Panc1 (cell line): ENCODE measurements at regions not wholly inside any gene's neighbourhood (a gene's known extent, or its start where the extent isn't known, plus 50 kb on each side); places are given as distances from the start of the nearest gene placed in this dataset.
"Not testable (repeated sequence)": the region's sequence is repeated elsewhere in the genome, so short reads cannot be mapped to it uniquely, and the experiment has no call there.

Experiments
- ATAC-seq: fragments of 200-7000 bp; cut with Tn5 transposase; 2 replicates; pipeline ENCODE4 v1.9.1; 2020; ENCODE audit warnings: mild to moderate bottlenecking, moderate library complexity
- BruUV-seq: library from RNA; stranded (reverse); fragments of 400-500 nt; replicated peaks from 2 replicates; lab custom pipeline; 2021; lab: Mats Ljungman, UMichigan
- CTCF ChIA-PET: fragments of 300-600 bp; sonication (Branson Sonifier 250); formaldehyde crosslinking; loops from one replicate; lab custom pipeline; 2022; ENCODE audit warnings: antibody characterized with exemption; lab: Charles Lee
- POLR2A ChIA-PET: fragments of 300-600 bp; sonication (Branson Sonifier 250); formaldehyde crosslinking; loops from one replicate; lab custom pipeline; 2022; ENCODE audit warnings: antibody characterized with exemption; lab: Charles Lee
- DNase-seq: peaks from one replicate; pipeline ENCODE4 v3.0.0-alpha.2; 2010; ENCODE audit warnings: low read depth, low spot score
- H3K27ac ChIP-seq: 2 replicates; pipeline ENCODE4 v1.5.1; 2011; ENCODE audit warnings: mild to moderate bottlenecking, low read length, inconsistent platforms
- H3K27me3 ChIP-seq: fragments of 200-500 bp; sonication (Bioruptor generic); 2 replicates; pipeline ENCODE4 v1.6.0; 2014; ENCODE audit warnings: low read length, inconsistent platforms; ENCODE audit not compliant: control insufficient read depth, insufficient read depth
- H3K36me3 ChIP-seq: fragments of 200-500 bp; sonication (Bioruptor generic); 2 replicates; pipeline ENCODE4 v1.5.1; 2014; ENCODE audit warnings: inconsistent platforms, mild to moderate bottlenecking, low read length, moderate library complexity; ENCODE audit not compliant: control insufficient read depth, insufficient read depth
- H3K4me1 ChIP-seq: 2 replicates; pipeline ENCODE4 v1.5.1; 2011; ENCODE audit warnings: inconsistent platforms, mild to moderate bottlenecking, low read length, moderate library complexity; ENCODE audit not compliant: control insufficient read depth, insufficient read depth
- H3K4me3 ChIP-seq, 2 experiments: 2 replicates each; pipeline ENCODE4 v1.5.1; 2011 to 2012; ENCODE audit warnings: low read depth in 2 of 2, low read length in 2 of 2, mild to moderate bottlenecking in 2 of 2, inconsistent platforms in 1 of 2, moderate library complexity in 1 of 2
- H3K9me3 ChIP-seq: fragments of 200-500 bp; sonication (Bioruptor generic); 2 replicates; pipeline ENCODE4 v1.5.1; 2014; ENCODE audit warnings: low read depth, mild to moderate bottlenecking, inconsistent platforms, low read length, moderate library complexity; ENCODE audit not compliant: control insufficient read depth, insufficient read depth
- POLR2AphosphoS5 ChIP-seq: IDR thresholded peaks from 2 replicates; pipeline ENCODE4 v1.6.1; 2012; ENCODE audit warnings: mild to moderate bottlenecking, low read depth, low read length, moderate library complexity
- REST ChIP-seq, 2 experiments: IDR thresholded peaks; 2 replicates each; pipeline ENCODE4 v1.6.1; 2011 to 2012; ENCODE audit warnings: low read depth in 2 of 2, control low read depth in 1 of 2, low read length in 1 of 2, mild to moderate bottlenecking in 1 of 2, moderate library complexity in 1 of 2; ENCODE audit not compliant: insufficient read depth in 1 of 2
- SIN3A ChIP-seq: IDR thresholded peaks from 2 replicates; pipeline ENCODE4 v1.6.1; 2012; ENCODE audit warnings: low read depth, mild to moderate bottlenecking, low read length, moderate library complexity, borderline replicate concordance; ENCODE audit not compliant: insufficient read depth
- TCF7L2 ChIP-seq: IDR thresholded peaks from 2 replicates; pipeline ENCODE4 v1.6.1; 2011; ENCODE audit warnings: mild to moderate bottlenecking, low read depth, low read length, inconsistent platforms
- in situ Hi-C: cut with HindIII; loops from 2 replicates; pipeline ENCODE4 v1.10.0; 2016; ENCODE audit warnings: low sequenced_read_pairs, low pct_unique_long_range_greater_than_20kb
- intact Hi-C: fragments of 100-400 bp; cut with micrococcal nuclease; formaldehyde crosslinking; loops from one replicate; pipeline ENCODE4 v1.10.0; 2022; ENCODE audit not compliant: unreplicated experiment
- TF ChIP-seq, protein P1 (sequence below): fragments of 450-650 bp; IDR thresholded peaks from 2 replicates; pipeline ENCODE4 v1.5.1; 2017; ENCODE audit warnings: mild to moderate bottlenecking

DNA sequence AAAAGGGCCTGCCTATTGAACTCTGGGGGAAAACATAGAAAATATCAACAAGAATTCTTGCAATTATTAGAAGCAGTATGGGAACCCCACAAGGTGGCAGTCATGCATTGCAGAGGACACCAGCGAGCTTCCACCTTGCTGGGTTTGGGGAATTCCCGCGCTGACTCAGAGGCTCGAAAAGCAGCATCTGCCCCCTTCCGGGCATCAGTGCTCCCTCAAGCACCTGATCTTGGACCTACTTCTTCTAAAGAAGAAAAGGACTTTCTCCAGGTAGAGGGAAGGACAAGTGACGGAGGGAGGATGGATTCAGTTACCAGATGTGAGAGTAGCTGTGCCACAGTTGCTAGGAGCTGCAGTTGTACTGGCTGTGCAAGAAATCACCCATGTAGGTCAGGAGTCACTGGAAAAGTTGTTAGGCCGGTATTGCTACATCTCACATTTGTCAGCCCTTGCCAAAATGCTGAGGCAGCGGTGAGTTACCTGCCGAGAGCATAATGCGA, 415.7 kb downstream of the DIRAS2 start:
- H3K27me3 ChIP-seq, CTCF ChIA-PET, POLR2A ChIA-PET, in situ Hi-C loops, ATAC-seq, H3K36me3 ChIP-seq, H3K4me1 ChIP-seq, H3K9me3 ChIP-seq, H3K27ac ChIP-seq, H3K4me3 ChIP-seq, DNase-seq, BruUV-seq: not testable (repeated sequence)
- intact Hi-C loops = loop anchor here (5.0 to 10.0 kb wide), 3 partner anchors 415 to 648 kb away; partner anchors contain the start of gene DIRAS2
- TF ChIP-seq, protein P1, sequence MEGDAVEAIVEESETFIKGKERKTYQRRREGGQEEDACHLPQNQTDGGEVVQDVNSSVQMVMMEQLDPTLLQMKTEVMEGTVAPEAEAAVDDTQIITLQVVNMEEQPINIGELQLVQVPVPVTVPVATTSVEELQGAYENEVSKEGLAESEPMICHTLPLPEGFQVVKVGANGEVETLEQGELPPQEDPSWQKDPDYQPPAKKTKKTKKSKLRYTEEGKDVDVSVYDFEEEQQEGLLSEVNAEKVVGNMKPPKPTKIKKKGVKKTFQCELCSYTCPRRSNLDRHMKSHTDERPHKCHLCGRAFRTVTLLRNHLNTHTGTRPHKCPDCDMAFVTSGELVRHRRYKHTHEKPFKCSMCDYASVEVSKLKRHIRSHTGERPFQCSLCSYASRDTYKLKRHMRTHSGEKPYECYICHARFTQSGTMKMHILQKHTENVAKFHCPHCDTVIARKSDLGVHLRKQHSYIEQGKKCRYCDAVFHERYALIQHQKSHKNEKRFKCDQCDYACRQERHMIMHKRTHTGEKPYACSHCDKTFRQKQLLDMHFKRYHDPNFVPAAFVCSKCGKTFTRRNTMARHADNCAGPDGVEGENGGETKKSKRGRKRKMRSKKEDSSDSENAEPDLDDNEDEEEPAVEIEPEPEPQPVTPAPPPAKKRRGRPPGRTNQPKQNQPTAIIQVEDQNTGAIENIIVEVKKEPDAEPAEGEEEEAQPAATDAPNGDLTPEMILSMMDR = peak; percentile 77

- H3K27ac ChIP-seq, ATAC-seq, BruUV-seq, H3K27me3 ChIP-seq, in situ Hi-C loops, H3K4me1 ChIP-seq, H3K36me3 ChIP-seq, DNase-seq, H3K9me3 ChIP-seq, POLR2A ChIA-PET, H3K4me3 ChIP-seq: not testable (repeated sequence)
- CTCF ChIA-PET = interaction anchor here (0.7 kb wide), 1 partner anchor 696 kb away, joined by 6 read pairs; no protein-coding TSS in a partner anchor
- intact Hi-C loops = loop anchor here (10.0 kb wide), 1 partner anchor 522 kb away; no protein-coding TSS in a partner anchor
Measured at GRCh38 chr9:90233081-90233480, 409.5 kb downstream of the DIRAS2 start.

DNA sequence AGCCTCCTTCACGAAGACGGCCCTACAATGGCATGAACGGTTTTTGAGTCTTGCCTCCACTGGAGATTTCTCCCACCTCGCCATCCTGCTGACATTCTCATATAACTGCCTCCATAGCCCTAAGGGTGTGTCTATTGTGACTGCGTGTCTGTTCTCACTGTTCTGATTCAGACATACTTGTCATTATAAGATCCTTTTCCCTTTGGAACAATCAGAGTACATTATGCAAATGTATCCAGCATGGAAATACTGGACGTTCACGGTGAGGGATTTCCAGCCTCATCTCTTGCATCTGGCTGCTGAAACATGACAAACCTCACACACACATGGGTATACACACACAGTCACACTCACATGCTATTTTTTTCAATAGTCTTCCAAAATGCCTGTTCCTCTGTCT, 402.1 kb downstream of the DIRAS2 start:
- Histone ChIP-seq H3K27me3 (no peaks in the 10 kb centered on the region), H3K9me3 (no peaks in the 10 kb centered on the region), H3K4me1 (no peaks in the 10 kb centered on the region), H3K27ac (no peak overlapping the region), H3K4me3 (no peak overlapping the region), H3K36me3 (no peaks in the 10 kb centered on the region)
- CTCF ChIA-PET = no interaction called here
- TF ChIP-seq SIN3A (no peak), POLR2AphosphoS5 (no peak), TCF7L2 (no peak), REST (IDR thresholded peaks at IDR 0.05; ENCODE audit: insufficient read depth in 1 of 2, low read depth in 2 of 2, low read length in 1 of 2) (no peak)
- TF ChIP-seq, protein P1 = no peak
- intact Hi-C loops (no loop called here), in situ Hi-C loops (no loop called here)
- ATAC-seq (no peak), DNase-seq (no peak)
- POLR2A ChIA-PET = no interaction called here
- BruUV-seq = no TSS peak
